Body of pancreas (tissue), 4 donors: ENCODE measurements at regions not wholly inside any gene's neighbourhood (a gene's known extent, or its start where the extent isn't known, plus 50 kb on each side); places are given as distances from the start of the nearest gene placed in this dataset.

Source experiments
- CTCF ChIP-seq, 7 experiments: fragments of 450-650 bp in 4 of 7; fragments of 200-600 bp in 3 of 7; sonication (generic) in 3 of 7; IDR thresholded peaks; one replicate each; pipeline ENCODE4 v1.5.1; 2016 to 2019; ENCODE audit warnings: antibody characterized with exemption in 7 of 7
- POLR2A ChIP-seq, 3 donors: fragments of 450-650 bp; IDR thresholded peaks; one replicate each; pipeline ENCODE4 v1.6.1; 2016; ENCODE audit warnings: antibody characterized with exemption in 3 of 3, mild to moderate bottlenecking in 2 of 3

- TF ChIP-seq CTCF (IDR thresholded peaks at IDR 0.05) (no peak), POLR2A (IDR thresholded peaks at IDR 0.05) (no peak)
Measured at GRCh38 chr20:52321396-52321795, 129.8 kb upstream of the ZFP64 start.
